Colonic mucosa (tissue), 4 donors: ENCODE measurements at regions not wholly inside any gene's neighbourhood (a gene's known extent, or its start where the extent isn't known, plus 50 kb on each side); places are given as distances from the start of the nearest gene placed in this dataset.

Experiments
- DNase-seq: peaks from one replicate; pipeline ENCODE4 v3.0.0-alpha.2; 2020
- H3K27ac ChIP-seq: fragments of 200-600 bp; one replicate; pipeline ENCODE4 v1.8.0; 2021
- H3K27me3 ChIP-seq: fragments of 200-600 bp; one replicate; pipeline ENCODE4 v1.8.0; 2021
- H3K36me3 ChIP-seq: fragments of 200-600 bp; one replicate; pipeline ENCODE4 v1.8.0; 2021
- H3K4me1 ChIP-seq: fragments of 200-600 bp; one replicate; pipeline ENCODE4 v1.8.0; 2021; ENCODE audit warnings: mild to moderate bottlenecking
- H3K4me3 ChIP-seq: fragments of 200-600 bp; one replicate; pipeline ENCODE4 v1.8.0; 2021
- H3K9ac ChIP-seq, 2 donors: one replicate each; pipeline ENCODE4 v1.7.0; 2013; ENCODE audit warnings: control low read depth in 2 of 2, low read depth in 2 of 2, low read length in 2 of 2
- H3K9me3 ChIP-seq: fragments of 200-600 bp; one replicate; pipeline ENCODE4 v1.8.0; 2021
- intact Hi-C: fragments of 100-400 bp; cut with DNase I; formaldehyde crosslinking; loops from one replicate; pipeline ENCODE4 v1.14.1; 2022
- TF ChIP-seq, protein P1 (sequence below): fragments of 200-600 bp; IDR thresholded peaks from one replicate; pipeline ENCODE4 v1.8.0; 2022; ENCODE audit warnings: antibody characterized with exemption, mild to moderate bottlenecking
- donor health status: healthy.
- donor health status: DM: no; HTN: no; CAD: no.
- donor health status: DM: no; HTN: no; CAD: no.

DNA sequence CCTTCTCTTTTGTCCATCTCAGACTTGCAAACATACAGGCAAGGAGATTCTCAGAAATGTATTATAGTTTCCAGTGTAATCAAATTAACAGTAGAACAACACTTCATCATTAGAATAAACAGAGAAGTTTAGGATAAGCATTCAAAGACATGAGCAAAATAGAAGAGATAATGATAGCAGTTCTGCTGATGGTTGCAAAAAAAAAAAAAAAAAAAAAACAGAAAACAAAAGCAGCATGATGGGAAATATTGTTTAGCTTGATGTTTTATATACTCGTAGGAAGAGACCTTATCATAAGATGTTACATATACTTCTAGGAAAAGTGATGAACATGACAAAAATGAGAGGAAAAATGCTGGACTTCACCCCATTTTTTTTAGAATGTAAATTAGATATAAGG is 1356.2 kb downstream of the MAT2B start:
- TF ChIP-seq, protein P1, sequence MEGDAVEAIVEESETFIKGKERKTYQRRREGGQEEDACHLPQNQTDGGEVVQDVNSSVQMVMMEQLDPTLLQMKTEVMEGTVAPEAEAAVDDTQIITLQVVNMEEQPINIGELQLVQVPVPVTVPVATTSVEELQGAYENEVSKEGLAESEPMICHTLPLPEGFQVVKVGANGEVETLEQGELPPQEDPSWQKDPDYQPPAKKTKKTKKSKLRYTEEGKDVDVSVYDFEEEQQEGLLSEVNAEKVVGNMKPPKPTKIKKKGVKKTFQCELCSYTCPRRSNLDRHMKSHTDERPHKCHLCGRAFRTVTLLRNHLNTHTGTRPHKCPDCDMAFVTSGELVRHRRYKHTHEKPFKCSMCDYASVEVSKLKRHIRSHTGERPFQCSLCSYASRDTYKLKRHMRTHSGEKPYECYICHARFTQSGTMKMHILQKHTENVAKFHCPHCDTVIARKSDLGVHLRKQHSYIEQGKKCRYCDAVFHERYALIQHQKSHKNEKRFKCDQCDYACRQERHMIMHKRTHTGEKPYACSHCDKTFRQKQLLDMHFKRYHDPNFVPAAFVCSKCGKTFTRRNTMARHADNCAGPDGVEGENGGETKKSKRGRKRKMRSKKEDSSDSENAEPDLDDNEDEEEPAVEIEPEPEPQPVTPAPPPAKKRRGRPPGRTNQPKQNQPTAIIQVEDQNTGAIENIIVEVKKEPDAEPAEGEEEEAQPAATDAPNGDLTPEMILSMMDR = no peak
- no peaks in the 10 kb centered on the region for H3K36me3 ChIP-seq
- no peak overlapping the region for H3K9ac ChIP-seq
- intact Hi-C loops = no loop called here
- H3K27me3 ChIP-seq = no peaks in the 10 kb centered on the region
- H3K27ac ChIP-seq = no peak overlapping the region
- no peaks in the 10 kb centered on the region for H3K4me1 ChIP-seq
- H3K9me3 ChIP-seq = no peaks in the 10 kb centered on the region
- no peak for DNase-seq
- H3K4me3 ChIP-seq = no peak overlapping the region

DNA sequence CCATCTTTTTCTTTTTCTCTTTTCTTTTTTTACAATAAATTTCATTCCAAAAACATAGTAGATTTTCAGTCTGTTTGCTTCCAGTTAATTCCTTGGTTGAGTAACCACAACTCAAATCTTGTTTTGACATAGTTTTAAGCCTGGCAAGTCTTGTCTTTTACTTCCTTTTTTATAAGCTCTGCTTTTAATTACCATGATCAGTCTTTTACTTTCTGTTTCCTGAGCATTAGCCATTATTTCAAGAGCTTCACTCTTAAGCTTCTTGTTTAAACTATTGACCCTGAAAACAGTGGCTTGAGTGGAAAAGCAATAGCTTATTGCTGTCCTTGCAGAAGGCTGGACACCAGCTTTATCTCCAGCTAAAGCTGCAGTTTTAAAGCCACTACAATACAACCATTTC is 1363.3 kb downstream of the MAT2B start:
- intact Hi-C loops = no loop called here
- Histone ChIP-seq H3K9ac (no peak overlapping the region), H3K27ac (no peak overlapping the region), H3K4me1 (no peaks in the 10 kb centered on the region), H3K27me3 (no peaks in the 10 kb centered on the region), H3K9me3 (no peaks in the 10 kb centered on the region), H3K4me3 (no peak overlapping the region), H3K36me3 (no peaks in the 10 kb centered on the region)
- TF ChIP-seq, protein P1 = no peak
- DNase-seq = no peak

DNA sequence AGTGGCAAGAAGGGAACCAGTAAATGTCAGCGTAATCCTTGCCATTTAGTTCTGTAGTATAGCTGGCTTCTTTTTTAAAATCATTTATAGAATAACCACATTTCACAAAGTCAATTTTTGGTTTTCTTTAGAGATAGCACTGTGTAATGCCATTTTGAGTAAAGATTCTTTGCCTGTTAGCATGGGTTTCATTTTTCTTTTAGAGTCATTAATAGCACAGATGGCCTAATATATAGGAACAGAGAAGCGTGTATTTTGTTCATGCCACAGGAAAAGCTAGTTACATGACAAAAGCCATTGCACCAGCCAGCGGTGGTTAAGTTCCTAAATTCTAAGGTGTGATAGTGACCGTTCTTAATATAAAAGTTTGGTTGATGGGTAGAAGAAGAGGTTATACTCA is 1363.9 kb downstream of the MAT2B start:
- Histone ChIP-seq H3K27me3 (no peaks in the 10 kb centered on the region), H3K27ac (no peak overlapping the region), H3K4me1 (no peaks in the 10 kb centered on the region), H3K36me3 (no peaks in the 10 kb centered on the region), H3K9ac (no peak overlapping the region), H3K9me3 (no peaks in the 10 kb centered on the region), H3K4me3 (no peak overlapping the region)
- intact Hi-C loops = no loop called here
- TF ChIP-seq, protein P1 = no peak
- DNase-seq = no peak

DNA sequence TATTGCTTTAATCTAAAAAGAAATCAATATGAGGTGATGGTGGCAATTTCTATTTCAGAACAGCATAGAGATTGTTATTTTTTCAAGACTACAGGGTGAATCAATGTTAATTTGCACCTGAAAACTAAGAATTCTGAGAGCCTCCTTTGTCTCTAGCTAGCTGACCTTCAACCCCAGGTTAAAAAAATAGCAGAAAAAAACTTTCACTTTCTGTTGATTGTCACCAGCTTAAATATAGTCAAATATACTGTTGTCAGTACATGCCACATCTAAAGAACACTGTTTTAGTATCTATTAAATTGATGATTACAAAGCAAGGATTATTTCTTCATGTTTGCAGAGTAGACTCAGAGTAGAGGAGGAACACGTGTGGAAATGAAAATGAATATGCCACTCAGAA is 1371.4 kb downstream of the MAT2B start:
- intact Hi-C loops = no loop called here
- Histone ChIP-seq H3K4me1 (no peaks in the 10 kb centered on the region), H3K4me3 (no peak overlapping the region), H3K9ac (no peak overlapping the region), H3K9me3 (no peaks in the 10 kb centered on the region), H3K27ac (no peak overlapping the region), H3K36me3 (no peaks in the 10 kb centered on the region), H3K27me3 (no peaks in the 10 kb centered on the region)
- TF ChIP-seq, protein P1 = no peak
- DNase-seq = no peak

DNA sequence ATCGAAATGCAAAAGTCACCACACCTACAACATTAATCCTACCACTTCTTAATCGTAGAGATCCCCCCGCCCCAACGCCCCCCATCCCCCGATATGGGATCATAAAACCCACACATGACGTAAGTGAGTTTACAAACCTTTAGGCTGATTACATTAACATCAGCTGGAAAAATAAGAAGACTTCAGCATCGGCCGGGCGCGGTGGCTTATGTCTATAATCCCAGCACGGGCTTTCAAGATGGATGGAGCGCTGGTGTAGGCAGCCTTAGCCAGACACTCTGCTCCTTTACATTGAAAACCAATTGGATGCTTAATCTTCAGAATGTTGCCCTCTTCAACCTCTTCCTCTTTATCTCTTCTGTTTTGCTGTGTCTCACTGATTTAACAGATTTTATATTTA is 1376.0 kb downstream of the MAT2B start:
- no peaks in the 10 kb centered on the region for H3K36me3 ChIP-seq
- TF ChIP-seq, protein P1 = no peak
- no peaks in the 10 kb centered on the region for H3K27me3 ChIP-seq
- H3K9me3 ChIP-seq = no peaks in the 10 kb centered on the region
- intact Hi-C loops = no loop called here
- no peak for DNase-seq
- no peak overlapping the region for H3K4me3 ChIP-seq
- no peak overlapping the region for H3K9ac ChIP-seq
- H3K4me1 ChIP-seq = no peaks in the 10 kb centered on the region
- H3K27ac ChIP-seq = no peak overlapping the region

DNA sequence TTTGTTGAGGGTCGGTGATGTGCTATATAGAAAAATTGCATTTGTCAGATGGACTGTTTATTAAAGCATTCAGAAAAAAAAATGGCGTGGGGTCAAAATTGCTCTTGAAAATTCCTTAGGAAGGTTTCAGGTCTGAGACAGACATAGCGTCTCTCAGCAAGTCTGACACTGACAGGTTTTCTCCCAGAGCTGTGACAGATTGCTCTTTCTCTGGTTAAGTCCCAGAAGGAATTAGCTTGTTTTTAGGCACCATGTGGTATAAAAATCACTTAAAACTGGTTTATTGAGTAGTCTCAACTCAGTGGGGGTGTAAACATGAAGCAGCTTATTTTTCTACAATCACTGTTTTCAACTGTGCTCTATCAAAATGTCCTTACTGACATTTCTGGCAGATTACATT is 1379.8 kb downstream of the MAT2B start:
- TF ChIP-seq, protein P1 = no peak
- intact Hi-C loops = no loop called here
- H3K27ac ChIP-seq = no peak overlapping the region
- no peak for DNase-seq
- H3K27me3 ChIP-seq = no peaks in the 10 kb centered on the region
- no peaks in the 10 kb centered on the region for H3K4me1 ChIP-seq
- H3K9ac ChIP-seq = no peak overlapping the region
- H3K4me3 ChIP-seq = no peak overlapping the region
- H3K36me3 ChIP-seq = no peaks in the 10 kb centered on the region
- no peaks in the 10 kb centered on the region for H3K9me3 ChIP-seq
